GM12874 (cell line): ENCODE measurements at regions not wholly inside any gene's neighbourhood (a gene's known extent, or its start where the extent isn't known, plus 50 kb on each side); places are given as distances from the start of the nearest gene placed in this dataset.

Experiments
- TF ChIP-seq, protein P1 (sequence below): IDR thresholded peaks from 2 replicates; pipeline ENCODE4 v1.5.1; 2011; ENCODE audit warnings: low read depth, mild to moderate bottlenecking, control low read depth, low read length, moderate library complexity; ENCODE audit not compliant: insufficient read depth

DNA sequence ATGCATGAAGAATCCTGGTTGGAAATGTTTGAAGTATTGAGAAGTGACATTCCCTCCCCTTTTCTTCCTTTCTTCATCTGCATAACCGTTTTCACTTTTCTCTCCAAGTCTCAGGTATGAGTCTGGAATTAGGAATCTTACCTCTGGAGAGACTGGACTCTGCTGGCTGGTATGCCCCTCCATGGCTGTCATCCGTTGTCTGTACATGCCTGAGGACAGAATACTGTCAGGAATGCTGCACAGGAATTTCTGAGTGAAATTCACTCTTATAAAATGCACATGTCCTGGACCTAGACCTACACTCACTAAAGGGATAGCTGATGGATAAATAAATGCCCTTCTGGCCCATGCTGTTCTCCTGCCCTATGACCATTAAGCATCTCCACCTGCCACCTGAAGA, 179.5 kb downstream of the MSN start:
- TF ChIP-seq, protein P1, sequence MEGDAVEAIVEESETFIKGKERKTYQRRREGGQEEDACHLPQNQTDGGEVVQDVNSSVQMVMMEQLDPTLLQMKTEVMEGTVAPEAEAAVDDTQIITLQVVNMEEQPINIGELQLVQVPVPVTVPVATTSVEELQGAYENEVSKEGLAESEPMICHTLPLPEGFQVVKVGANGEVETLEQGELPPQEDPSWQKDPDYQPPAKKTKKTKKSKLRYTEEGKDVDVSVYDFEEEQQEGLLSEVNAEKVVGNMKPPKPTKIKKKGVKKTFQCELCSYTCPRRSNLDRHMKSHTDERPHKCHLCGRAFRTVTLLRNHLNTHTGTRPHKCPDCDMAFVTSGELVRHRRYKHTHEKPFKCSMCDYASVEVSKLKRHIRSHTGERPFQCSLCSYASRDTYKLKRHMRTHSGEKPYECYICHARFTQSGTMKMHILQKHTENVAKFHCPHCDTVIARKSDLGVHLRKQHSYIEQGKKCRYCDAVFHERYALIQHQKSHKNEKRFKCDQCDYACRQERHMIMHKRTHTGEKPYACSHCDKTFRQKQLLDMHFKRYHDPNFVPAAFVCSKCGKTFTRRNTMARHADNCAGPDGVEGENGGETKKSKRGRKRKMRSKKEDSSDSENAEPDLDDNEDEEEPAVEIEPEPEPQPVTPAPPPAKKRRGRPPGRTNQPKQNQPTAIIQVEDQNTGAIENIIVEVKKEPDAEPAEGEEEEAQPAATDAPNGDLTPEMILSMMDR, result no peak

GRCh38 chrX:65841263-65841662, 173.8 kb downstream of the MSN start:
- TF ChIP-seq, protein P1, result no peak

GRCh38 chrX:65838674-65839073, 171.2 kb downstream of the MSN start:
- TF ChIP-seq, protein P1, result no peak

- TF ChIP-seq, protein P1, result no peak
These were observed 170.6 kb downstream of the MSN start for GRCh38 chrX:65837875-65838549.

- TF ChIP-seq, protein P1, result no peak
These were observed 163.8 kb downstream of the MSN start for GRCh38 chrX:65831268-65831667.

DNA sequence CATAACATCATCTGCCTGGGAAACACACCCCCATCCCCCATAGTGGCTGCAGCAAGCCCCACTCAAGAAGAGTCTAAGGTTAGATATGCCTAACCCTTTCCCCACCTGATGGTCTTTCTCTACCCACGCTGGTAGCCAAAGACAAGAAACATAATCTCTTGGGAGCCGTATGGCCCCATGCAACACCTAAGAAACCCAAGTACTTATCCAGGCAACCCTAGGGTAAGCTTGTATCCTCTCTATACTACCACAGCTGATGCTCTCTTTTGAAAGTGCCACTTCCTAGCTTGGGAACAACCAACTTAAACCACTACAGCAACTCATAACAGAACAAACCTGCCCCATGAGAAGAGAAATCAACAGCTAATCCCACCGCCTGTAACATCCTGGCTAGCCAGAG, 161.1 kb downstream of the MSN start:
- TF ChIP-seq, protein P1, result no peak

DNA sequence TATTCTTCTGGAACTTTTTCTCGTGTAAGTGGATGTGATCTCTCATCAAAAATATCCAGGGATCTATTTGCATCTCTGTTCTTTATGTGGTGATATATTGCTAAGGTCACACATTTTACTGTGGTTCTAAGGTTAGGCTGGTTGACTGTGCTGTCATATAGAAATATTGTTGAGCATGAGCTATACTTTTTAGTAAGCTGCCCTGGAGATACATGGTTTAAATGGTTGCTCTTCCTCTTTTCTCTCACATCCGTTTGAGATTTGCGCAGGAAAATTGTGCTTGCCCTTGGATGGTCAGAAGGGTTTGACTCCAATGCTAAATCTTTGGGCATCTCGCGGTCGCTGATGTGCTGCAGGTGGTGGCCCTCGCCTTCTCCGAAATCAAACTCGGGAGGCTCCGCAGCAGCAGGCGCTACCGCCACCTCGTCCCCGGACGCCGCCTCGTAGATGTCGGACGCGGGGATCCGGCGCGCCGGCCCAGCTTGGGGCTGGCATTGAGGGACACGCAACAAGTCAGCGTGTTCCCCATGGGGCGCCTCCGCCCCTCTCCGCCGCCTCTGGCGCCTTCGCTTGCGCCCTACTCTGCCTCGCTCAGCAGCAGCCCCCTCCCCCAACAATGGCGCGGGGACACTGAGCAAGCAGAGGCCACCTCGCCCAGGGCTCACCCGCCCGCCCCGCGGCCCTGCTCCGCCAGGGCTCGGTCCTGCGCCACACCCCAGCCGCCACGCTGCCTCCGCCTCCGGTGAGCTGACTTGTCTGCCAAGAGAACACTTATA, 154.5 kb downstream of the MSN start:
- TF ChIP-seq, protein P1, result no peak
